GM18520 (cell line): ENCODE measurements at regions not wholly inside any gene's neighbourhood (a gene's known extent, or its start where the extent isn't known, plus 50 kb on each side); places are given as distances from the start of the nearest gene placed in this dataset.

Experiments used
- ATAC-seq: cut with Tn5 transposase; IDR thresholded peaks from one replicate; pipeline ENCODE4 v1.9.1; 2021; ENCODE audit not compliant: unreplicated experiment

DNA sequence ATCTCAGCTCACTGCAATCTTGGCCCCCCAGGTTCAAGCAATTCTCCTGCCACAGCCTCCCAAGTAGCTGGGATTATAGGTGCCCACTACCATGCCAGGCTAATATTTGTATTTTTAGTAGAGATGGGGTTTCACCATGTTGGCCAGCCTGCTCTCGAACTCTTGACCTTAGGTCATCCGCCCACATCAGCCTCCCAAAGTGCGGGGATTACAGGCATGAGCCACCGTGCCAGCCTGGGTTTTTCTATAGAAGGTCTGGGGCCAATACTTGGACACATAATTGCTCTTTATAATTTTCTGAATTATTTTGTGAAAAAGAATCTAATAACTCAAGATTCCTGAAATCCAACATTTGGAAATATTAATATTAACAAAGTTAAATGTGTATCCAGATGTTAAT, 1267.7 kb upstream of the ADGRL4 start:
- no peak for ATAC-seq

DNA sequence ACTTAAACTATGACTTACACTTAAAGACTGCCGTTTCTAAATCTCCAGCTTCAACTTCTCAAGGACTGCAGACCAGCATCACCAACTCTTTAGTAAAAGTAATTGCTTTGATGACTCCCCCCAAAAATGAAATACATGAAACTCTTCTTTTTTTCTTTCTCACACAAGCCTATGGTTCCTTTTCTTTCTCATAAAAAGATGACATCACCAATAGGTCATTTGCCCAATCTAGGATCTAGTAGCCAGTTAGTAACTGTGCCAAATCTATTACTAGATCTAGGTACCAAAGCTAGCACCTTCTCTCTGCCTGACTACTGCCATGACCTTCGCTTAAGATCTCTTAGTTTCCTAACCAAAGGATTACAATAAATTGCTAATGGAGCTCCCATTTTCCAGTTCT, 1266.0 kb upstream of the ADGRL4 start:
- no peak for ATAC-seq

DNA sequence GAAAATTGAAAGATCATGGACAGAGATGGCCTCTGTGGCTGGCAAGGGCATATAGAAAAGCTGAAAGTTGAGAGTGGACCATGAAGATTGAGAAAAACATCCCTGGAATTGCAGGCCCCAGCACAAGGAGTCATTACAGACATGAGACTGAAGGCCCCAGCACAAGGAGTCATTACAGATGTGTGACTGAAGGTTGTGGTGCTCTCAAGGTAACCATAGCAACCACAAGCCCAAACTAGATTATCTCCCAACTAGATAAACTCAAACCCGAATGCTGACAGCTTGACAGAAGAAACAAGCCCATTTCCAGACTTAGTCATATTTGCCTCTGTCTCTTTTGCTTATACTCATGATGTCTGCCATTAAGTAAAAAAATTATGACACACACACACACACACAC, 1252.1 kb upstream of the ADGRL4 start:
- ATAC-seq: no peak

DNA sequence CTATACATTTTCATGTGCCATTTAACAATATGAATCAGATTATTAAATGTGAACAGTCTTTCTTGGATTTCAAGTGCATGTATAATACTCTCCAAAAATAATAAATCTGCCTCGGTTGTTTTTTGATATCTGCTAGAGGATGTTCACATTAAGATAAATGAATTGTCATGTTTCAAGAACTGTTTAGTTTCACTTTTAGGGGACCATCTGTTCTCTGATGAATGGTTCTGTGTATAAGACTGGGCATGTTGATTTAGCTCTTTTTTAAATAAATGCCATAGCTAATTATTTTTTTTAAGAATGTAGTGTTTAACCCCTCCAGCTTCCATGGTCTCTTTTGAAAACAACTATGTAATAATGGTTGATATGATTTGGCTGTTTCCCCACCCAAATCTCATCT, 1245.1 kb upstream of the ADGRL4 start:
- no peak for ATAC-seq

DNA sequence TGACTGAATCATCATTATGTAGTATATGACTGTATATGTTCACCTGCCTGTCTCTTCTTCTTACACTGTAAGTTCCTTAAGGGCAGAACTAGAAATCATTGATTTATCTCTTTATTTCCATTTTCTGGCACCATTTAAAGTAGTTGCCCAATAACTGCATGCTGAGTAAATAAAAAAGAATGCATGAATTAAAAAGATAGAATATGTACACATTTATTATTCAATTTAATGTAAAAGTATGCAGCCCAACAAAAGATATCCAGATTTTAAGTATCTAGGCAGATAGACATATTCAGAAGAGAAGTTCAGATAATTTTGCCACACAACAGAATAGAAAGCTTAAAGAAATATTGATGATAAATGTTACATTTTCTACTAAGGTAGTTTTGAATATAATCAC, 1244.6 kb upstream of the ADGRL4 start:
- ATAC-seq: no peak

DNA sequence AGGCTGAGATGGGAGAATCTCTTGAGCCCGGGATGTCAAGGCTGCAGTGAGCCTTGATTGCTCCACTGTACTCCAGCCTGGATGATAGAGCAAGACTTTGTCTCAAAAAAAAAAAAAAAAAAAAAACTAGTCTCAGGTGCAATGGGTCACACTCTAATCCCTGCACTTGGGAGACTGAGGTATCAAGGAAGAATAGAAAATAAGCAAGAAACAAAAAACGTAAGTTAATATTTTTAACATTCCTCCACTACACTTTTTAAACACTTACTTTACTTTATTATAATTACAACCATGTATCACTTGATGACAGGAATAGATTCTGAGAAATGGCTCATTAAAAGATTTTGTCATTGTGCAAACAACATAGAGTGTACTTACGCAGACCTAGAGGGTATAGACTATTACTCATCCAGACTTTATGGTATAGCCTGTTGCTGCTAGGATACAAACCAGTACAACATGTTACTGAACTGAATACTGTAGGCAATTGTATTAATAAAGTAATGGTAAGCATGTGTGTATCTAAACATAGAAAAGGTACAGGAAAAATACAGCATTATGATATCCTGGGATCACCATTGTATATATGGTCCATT, 1244.1 kb upstream of the ADGRL4 start:
- ATAC-seq: no peak

DNA sequence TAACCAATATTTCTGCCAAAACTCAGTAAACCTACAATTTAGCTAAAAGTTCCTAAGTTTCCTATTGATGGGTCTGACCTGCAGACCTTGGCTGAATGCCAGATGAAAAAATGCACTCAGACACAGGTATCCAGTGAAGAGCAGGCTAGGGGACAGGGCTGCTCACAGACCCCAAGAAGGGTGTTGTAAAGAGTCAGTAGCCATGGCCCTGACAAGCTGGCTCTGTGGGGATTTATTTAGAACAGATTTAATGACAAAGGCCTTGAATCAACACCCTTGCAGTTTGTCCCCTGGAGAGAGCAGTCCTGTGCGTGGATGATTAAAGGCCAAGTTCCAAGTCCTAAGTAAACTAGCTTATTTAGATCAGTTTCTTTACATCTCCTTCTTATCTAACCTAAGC, 1243.2 kb upstream of the ADGRL4 start:
- ATAC-seq: no peak

DNA sequence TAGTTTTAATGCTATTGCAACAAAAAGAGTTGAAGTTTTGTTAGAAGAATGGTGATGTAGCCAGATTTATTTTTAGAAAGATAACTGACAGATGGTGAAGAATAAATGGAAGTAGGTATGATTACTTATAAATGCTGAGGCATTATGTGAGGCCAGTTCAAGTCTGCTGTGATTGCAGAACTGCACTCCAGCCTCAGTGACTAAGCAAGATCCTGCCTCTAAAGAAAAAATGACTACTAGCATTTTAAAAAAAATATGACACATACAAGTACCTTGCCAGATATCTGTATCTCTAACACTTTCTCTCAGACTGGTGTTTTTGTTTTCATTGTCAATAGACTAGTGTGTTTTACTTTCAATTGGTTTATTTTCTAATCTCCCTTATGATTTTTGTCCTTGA, 1242.4 kb upstream of the ADGRL4 start:
- ATAC-seq: no peak

DNA sequence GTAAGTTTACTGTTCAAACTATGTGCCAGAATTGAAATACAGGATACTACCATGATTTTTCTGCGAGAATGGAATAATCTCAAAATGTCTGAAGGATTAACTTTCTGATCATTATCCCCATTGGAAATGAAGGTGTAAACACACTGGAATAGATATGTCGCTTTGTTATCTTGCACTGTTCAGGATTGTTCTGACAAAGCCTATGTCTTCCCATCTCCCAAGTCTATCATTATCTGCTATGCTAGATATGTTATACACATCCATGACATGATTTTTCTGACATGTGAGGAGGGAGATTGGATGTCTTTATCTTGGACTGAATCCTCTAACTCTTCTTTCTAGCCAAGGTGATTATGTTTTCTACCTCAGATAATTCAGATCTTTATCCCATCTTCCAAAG, 1239.3 kb upstream of the ADGRL4 start:
- no peak for ATAC-seq

DNA sequence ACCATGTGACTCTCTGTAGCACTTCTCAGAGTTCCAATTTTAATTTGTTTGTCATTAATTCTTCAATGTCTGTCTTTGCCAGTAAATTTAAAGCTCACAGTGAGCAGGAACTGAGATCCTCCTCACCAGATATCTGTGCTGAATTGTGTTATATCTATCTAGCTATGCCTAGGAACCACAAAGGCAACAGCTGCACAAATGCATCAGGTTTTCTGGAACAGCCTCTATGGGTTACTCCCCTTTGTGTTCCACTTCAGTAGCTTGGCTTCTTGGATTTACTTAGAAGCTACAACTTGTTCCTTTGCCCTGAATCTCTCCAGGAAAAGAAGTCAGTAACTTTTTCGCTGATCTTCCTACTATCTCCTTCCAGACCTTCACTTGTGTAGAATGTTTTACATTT, 1237.8 kb upstream of the ADGRL4 start:
- ATAC-seq: no peak

DNA sequence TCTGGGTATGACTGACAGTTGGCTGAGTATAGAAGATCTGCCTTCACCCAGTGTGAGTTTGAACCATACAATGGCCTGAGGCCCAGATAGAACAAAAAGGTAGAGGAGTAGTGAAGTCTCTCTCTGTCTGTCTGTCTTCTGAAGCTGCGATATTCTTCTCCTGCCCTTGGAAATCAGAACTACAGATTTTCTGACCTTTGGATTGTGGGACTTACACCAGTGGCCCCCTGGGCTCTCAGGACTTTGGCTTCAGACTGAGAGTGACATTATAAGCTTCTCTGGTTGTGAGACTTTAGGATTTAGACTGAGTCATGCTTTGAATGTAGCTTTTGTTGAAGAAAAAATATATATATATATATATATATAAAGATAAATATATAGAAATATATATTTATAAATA, 1235.0 kb upstream of the ADGRL4 start:
- no peak for ATAC-seq

DNA sequence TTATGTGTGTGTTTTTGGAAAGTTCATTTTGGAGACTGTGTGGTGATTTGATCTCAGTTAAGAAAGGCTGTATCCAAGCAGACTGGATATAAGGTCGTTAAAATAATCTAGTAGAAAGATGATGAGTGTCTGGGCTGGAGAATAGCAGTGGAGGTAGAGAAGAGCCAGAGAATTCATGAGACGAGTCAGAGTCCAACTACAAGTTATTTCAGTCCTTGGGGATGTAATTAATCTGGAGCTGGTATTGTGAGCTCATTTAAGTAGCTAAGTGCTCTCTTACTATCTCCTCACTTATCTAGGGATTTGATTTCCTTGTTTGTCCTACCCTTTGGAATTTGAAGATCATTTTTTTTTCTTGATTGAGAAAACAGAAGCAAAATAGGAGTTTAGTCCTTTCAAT, 1219.0 kb upstream of the ADGRL4 start:
- ATAC-seq: no peak

DNA sequence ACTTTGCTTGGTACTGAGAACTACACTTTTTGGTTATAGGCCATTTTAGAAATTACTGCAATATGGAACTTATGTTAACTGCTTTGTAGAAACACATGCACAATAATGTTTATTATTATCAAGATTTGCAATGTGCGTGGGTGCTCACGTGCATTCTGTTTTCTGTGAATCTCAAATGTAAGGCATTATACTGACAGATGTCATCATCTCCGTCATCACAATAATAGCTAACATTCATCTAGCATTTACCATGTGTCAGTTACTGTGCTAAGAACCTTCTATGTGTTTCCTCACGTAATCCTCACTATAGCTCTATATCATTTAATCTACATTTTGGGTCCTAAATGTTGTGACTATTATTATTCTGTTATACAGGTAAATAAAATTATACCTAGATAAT, 1214.8 kb upstream of the ADGRL4 start:
- no peak for ATAC-seq

DNA sequence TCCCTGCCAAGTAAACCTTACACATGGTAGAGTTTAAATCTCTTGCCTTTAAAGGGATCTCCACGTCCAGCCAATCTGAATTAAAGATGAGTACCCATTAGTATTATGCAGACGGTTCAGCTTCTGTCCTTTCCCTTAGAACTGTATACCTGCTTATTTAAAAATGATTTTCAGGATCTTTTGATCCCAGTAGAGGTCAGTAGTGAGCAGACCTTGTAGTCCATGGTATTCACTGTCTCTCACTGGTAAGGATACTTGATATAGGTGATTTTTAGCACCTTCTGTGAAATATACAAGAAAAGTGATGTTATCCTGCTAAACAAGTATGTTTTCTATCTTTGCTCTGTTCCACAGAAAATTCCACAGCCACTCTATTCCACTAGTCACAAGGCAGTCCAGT, 1211.6 kb upstream of the ADGRL4 start:
- peak; percentile 75 for ATAC-seq

DNA sequence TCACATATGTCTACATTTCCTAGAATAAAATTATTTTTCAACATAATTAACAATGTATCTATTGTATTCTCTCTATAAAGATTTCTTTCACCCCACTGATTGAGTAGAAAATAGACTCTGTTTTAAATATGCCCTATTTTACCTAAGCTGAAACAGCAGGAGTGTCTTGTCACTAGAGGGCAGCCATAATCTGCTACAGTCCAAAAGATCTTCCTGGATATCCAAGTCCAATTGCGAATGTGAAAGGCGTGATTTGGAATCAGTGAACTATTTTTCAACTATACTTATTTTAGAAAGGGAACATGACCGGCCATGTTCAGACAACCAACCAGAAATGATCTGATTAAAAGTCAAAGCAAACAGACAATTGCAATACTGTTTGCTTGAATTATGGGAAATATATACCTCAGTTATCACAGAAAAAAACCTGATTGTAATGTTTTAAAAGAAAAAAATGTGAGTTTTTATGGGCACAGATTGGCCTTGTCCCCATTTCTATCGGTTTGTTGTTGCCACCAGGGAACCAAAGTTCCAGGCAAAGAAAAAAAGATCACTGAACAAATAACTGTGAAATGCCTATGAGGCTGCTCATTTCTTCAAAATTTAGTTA, 1211.0 kb upstream of the ADGRL4 start:
- ATAC-seq: no peak

DNA sequence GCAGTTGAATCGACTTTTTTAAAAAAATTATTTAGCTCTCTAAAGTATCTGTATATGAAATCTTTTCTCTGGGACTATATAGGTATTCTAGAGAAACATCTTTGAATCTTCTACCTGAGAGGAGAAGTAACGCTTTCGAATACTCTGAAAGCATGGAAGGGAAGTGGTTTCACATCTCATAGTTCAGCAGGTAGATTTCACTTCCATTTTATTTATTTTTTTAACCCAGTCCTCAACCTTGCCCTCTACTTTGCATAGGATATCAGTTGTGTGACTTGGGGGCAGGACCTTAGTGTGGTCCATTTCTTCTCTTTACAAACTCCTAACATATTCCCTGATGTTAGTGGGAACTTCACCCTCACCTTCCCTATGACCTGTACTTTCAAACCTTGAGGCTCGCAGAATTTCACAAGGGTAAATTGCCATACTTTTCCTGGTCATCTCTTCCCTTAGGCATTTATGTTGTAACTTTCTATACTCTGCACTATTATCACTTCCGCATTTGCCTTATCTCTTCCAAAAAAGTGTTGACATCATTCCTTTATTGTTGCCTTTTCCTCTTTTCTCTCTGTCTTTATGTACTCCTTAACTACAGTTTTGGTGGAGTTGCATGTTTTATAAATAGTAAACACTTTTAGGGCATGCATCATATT, 1208.5 kb upstream of the ADGRL4 start:
- no peak for ATAC-seq

DNA sequence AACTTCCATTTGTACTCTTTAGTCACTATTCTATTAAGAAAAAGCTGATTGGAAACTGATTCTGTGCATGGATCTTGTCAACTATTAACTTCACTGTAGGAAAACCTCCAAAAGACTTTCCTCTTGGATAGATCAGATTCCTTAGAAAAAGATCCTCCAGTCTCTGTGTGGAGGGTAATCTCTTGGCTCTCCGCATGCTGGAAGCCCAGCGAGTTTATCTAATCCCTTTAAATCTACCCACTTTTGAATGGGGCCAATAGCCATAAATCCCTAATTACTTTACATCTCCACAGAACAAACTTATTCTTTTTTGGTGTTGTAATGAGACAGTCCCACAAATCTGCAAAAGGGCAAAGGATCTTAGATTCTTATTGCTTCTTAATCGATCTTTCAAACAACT, 1206.4 kb upstream of the ADGRL4 start:
- no peak for ATAC-seq

DNA sequence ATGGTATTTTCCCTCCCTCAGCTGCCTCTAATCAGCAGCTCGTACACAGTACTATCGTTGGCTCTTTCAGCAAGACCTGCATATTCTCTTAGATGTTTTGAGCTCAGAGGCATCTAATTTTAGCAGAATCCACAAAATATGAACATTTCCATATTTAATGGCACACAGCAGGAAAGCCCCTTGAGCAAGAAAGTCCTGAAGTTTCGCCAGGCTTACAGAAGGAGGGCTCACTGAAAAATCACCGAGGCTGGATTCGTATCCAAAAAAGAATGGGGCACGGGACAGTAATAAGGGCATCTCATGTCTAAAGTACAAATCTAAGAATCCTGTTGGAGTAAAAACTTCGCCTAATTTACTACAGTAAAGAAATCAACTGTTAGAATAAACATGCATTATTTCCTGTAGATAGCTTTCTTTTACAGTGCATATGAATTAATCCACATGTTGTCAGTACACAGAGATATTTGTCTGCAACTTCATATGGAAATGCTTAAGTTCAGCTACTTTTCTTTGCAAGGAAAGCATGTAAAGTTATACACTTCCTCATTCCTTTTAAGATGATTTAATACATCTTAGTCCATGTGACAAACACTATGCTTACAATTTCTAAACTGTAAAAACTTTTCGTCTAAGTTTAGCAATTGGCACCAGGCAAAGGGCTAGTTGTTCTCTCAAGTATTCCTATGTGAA, 1205.3 kb upstream of the ADGRL4 start:
- no peak for ATAC-seq

DNA sequence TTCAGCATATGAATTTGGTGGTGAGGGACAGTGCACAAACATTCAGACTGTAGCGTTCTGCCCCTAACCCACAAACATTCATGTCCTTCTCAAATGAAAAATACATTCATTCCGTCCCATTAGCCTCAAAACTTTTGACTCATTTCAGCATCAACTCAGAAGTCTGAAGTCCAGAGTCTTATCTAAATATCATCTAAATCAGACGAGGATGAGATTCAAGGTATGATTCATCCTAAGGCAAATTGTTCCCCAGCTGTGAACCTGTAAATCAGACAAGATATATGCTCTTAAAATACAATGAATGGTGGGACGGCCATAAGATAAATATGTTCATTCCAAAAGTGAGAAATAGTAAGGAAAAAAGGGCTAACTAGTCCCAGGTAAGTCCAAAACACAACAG, 1195.6 kb upstream of the ADGRL4 start:
- ATAC-seq: no peak

DNA sequence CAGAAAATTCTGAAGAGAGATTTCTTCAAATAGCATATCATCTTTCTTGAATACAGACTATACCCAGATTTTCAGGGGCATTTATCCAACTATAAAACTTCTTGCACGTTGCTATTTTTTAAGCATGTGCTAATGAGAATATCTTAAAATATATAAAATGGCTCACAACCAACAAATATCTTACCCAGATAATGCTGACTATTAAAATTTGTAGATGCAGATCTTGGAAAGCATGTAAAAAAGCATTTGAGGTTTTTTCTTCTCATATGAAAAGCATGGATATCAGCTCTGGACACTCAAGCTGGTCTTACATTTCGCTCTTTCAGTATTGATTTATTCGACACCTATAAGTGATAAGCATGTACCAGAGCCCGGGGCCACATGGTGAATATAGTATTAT, 1187.7 kb upstream of the ADGRL4 start:
- no peak for ATAC-seq

DNA sequence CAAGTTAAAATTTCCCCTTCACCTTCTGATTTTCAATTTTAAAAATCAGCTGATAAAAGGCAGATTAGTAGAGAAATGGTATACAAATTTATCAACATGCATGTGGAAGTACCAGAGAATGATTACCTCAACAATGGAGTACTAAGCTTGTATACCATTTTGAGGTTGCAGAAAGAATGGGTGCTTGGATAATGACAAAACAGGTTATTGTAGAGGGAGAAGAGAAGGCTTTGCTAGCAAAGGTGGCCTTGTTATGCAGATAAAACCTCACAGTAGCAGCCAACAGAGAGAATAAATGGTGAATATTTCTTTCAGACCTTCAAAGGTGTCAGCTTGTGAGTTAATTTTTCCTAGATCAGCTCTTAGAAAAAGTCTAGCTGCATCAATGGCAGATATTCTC, 1174.9 kb upstream of the ADGRL4 start:
- ATAC-seq: no peak

DNA sequence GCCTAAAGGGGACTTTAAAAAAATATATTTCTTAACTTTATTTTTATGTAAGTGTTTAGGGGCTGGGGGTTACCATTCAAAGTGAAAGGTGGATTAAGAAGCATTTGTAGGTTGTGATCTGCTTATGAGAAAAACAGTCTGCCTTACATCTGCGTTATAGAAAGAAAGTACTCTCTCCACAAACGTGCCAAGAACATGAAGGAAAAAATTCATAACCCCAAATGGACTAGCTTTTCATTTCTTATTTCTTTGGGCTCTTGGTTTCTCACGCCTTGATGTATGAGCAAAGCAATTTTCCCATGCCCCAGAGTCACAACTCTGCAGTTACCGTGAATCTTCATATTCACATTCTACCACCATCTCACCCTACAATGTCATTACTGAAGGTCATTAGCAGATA, 1165.1 kb upstream of the ADGRL4 start:
- no peak for ATAC-seq
